ENCODE measurements at regions not wholly inside any gene's neighbourhood (a gene's known extent, or its start where the extent isn't known, plus 50 kb on each side); places are given as distances from the start of the nearest gene placed in this dataset.

DNA sequence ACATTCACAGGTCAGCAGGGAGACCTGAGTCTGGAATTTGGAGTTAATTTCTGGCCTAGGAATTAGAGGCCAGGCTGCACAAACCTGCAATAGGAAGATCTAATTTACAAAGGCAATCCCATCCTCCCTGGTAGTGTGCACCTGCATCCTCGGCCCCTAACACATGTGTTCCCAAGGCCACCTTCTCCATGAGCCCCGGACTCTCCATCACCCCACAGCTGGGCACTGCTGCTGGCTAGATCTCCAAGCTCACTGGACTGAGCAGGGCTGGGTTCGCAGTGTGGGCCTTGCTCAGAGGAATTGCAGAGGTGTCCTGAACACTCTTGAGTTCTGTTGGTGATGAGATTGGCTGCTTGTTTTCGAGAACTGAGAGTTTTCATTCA, 162.6 kb upstream of the TWIST2 start:
- no peak for DNase-seq (ENCODE audit: low read depth in 2 of 2)

DNA sequence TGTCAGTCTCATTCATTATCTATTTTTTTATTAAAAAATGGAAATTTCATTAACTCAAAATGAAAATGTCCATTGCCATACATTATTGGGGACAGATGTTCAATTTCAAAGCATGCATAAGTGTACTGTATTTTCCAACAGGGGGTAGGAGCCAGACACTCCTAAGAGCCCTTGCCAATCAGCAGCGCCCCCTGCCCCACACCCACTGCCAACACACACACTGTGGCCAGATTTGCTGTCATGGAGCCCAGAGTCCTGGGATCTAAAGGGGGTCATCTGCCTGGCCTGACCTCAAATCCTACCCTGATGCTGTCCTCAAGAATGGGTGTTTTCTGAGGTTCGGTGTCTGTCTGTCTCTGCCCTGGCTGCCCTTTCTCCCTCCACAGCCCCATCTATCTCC, 162.2 kb upstream of the TWIST2 start:
- DNase-seq (ENCODE audit: low read depth in 2 of 2): no peak

DNA sequence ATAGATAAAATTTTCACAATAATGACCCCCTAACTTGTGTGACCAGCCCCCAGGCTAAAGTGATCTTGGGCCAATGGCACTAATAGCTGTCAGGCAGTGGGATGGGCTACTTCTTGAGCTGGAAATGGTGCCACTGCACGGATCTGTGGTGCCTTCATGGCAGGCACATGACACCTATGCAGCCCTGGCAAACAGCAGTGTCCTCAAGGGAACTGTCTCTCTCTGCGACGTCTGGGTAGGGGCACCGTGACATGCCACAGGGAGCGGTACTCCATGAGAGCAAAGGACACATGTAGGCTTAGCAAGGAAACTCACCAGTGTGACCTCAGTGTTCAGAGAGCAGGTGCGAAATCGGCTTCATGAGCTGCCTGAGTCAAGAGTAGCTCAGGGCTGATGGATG, 161.7 kb upstream of the TWIST2 start:
- DNase-seq (ENCODE audit: low read depth in 2 of 2): no peak

DNA sequence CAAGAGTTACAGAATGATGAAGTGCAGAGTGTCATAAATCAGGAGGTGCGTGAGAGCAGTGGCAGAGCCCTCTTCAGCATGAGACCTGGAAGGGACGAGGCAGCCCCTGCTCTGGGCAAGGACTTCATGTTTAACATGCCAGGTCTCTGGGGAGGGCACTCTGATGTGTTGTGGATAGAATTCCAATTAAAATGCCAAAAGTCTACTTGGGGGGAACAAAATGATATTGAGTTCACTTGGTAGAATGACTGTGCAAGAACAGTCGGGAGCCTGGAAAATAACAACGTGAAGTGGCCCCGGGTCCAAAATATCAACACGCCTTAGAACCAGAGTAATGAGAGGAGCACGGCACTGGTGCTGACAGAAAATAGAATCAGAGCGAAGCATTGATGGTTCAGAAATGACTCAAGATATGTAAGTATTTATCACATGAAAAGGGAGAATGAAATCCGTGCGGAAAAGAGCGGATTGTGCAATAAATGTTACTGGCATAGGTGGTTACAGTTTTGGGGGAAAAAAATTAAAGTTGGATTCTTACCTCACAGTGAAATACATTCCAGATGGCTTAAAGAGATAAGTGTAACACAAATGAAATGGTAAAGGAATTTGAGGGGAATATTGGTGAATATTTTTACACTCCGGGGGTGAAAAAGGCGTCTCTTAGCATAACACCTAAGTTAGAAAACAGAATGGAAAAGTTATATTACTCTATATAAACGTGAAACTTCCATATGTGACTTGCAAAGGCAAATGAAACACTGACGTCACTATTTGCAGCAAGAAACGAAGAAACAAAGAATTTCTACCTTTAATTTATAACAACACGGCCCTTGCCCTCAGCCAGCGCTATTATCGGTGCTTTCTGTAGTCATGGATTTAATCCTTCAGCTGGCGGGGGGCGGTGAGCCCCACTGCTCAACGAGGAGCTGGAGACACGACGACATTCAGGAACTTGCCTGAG, 159.4 kb upstream of the TWIST2 start:
- no peak for DNase-seq (ENCODE audit: low read depth in 2 of 2)

DNA sequence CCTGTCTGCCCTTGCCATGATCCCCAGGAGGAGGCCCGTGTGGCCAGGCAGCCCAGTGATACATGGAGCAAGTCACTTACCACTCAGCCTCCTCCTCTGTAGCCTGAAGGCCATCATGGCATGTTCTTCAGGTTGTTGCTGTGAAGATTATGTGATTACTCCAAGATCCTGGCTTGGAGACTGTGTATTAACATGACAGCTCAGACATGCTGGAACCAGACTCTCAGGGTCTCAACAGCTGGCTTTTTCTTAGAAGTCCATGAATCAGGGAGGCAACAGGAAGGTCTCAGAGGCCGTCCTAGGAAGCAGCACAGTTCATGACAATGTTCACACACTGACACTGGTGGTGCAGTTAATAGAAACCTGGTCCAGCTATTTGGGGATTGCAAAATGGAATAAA, 158.6 kb upstream of the TWIST2 start:
- no peak for DNase-seq (ENCODE audit: low read depth in 2 of 2)

DNA sequence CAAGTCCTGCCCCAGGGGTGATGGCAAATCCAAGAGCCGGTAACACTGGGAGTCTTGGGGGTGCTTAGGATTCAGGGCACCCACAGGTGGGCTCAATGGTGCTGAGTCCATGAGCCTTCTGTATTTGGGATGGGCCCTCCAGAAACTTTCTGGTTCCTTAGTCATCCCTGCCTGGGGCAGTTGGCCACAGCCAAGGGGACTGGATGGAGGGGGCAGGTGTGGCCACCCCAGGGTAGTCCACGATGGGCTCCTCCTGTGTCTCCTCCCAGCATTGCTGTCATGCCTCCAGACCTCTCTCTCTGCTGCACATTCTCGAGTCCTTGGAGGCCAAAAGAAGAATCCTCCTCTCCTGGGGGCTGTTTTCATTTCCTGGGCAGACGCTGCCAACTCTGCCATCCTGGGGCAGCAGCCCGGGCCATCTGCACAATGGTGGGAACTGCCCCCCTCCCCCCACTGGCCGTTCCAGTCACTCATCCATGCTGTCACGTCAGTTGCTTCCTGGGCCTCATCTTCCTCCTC, 158.0 kb upstream of the TWIST2 start:
- DNase-seq (ENCODE audit: low read depth in 2 of 2): no peak

DNA sequence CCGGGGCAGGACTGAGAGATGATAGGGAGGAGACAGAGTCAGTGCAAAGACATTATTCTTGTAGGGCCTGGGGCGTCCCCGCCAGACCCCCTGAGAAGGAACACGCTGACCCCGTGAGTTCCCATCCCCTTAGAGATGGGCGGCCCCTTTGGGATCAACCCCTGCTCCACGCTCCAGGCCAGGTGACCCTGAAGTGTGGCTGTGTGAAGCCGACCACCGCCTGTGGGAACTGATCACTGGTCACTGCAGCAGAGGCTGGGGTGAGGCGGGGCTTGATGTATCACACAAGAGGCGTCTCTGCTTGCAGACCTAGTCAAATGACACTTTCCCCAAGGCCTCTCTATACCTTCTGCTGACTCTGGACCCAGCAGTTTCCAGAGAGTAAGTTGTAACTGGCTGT, 157.4 kb upstream of the TWIST2 start:
- DNase-seq (ENCODE audit: low read depth in 2 of 2): no peak

DNA sequence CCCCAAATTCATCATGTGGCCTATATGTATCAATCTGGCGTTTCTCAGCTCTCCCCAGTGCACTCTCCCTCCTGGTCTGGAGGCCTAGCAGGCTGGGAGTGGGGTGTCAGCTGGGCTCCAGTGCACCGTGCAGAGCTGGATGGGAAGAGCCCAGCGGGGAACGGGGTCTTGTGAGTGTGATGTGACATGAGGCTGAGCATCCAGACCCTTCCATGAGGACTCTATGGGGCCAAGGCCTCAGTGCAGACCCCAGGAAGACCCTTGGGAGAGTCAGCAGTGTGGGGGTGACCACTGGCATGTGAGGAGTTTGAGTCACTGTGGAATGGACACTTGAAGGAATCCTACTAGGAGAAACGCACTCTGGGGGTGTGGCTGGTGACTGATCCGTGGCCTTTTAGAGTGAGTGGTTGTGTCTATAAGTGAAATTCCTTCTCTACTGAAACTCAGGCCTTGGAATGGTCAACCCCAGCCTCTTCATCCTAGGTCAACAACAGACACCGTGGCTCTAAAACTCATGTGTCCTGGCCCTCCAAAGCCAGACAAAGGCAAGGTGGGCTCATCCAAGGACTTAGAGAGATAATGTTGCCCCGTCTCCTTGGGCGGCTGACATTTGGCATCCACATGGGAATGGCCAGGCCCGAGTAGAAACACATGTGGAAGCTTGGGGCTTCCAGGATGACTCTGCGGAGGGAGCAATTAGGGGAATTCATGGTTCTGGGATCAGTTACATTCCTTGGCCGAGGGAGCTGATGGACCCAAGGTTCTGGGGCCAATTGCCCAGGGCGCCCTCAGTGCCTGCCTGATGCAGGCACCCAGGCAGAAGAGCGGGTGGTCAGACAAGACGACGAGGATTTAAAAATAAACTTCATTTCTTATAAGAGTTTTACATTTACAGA, 156.0 kb upstream of the TWIST2 start:
- DNase-seq (ENCODE audit: low read depth in 2 of 2): no peak

DNA sequence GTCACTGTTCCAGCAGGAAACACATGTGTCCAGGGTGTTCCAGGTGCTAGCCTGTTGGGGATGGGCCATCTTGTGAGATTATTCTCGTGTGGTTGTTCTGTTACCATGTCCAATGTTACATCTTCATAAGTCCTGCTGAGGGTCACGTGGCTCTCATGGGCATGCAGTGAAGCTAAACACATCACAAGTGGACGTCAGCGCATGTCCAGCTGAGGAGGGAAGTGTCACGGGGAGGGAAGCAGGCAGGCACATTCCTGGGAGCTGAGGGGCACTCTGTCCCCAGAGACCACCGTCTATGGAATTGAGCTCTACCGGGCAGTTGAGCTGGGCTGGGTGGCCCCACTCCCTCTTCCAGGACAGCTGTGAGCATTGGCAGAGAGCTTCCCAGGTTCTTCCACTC, 155.3 kb upstream of the TWIST2 start:
- no peak for DNase-seq (ENCODE audit: low read depth in 2 of 2)

DNA sequence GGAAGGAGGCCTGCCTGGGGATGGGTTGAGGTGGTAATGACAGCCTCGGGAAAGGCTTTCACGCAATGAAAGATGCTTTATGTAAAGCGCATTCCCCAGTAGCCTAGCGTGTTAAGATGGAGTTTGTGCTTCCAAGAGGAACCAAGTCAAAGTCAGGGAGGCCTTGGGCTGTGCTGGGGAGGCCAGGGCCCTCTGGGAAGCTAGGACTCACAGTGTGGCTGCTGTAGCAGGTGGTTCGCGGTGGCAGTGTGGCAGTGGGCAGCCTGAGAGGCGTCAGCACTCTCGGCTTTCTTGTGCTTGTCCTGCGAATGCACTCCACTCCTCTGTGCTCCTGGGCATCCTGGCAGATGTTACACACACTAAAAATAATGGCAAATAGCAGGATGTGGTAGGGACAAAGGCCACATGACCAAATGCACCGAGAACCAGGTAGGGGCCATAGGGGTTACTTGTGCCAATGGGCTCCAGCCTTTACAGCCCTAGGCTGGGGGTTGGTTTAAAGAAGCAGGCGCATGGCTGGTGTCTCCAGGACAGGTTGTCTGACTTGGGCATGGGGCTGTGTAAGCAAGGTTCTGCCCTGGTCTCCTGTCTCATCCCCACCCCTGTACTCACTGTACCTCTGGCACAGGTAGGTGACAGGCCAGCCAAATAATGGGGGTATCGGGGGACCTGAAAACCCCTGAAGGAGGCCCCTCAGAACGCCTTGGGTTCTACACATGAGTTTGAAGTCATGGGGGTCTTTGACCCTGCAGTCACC, 154.4 kb upstream of the TWIST2 start:
- no peak for DNase-seq (ENCODE audit: low read depth in 2 of 2)

DNA sequence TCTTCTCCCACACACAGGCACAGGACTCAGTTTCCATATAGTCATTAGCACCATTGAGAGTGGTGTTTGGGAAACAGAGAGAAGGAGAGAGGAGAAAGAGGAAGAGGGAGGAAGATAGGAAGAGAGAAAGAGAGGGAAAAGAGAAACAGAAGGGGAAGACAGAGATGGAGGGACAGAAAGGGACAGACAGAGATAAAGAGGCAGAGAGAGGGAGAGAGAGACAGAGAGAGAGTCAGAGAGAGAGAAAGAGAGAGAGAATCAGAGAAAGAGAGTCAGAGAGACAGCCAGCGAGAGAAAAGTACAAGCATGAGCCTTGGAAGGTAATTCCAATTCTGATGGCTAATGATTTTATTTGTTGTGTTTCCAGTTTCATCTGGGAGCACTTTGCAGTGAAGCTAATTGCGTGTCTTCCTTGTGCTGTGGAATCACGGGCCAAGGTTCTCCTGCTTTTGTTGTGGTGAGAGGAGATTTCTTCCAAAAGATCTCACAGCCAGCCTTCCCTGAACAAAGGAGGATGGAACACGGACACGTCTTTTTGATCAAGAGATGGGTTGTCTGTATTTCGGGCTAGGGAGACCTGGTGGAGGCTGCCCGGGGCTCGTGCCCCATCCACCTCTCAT, 153.6 kb upstream of the TWIST2 start:
- DNase-seq (ENCODE audit: low read depth in 2 of 2): no peak

DNA sequence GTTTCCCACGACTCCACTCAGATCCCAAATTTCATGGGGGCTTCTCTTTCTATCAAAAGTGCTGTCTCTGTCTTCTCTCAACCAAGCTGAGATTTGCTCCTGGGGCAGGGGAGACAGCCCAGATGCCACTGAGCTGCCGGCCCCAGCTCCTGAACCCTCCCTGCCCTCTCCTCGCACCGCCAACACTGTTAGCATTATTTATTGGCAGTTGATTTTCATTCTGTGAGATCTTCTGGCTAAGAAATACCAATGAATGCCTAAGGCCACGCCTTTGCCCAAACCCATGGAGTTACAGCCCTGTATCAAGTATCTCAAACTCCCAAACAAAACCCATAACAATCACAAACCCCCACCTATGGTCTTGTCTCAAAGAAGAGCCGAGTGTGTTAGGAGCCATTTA, 153.0 kb upstream of the TWIST2 start:
- no peak for DNase-seq (ENCODE audit: low read depth in 2 of 2)

DNA sequence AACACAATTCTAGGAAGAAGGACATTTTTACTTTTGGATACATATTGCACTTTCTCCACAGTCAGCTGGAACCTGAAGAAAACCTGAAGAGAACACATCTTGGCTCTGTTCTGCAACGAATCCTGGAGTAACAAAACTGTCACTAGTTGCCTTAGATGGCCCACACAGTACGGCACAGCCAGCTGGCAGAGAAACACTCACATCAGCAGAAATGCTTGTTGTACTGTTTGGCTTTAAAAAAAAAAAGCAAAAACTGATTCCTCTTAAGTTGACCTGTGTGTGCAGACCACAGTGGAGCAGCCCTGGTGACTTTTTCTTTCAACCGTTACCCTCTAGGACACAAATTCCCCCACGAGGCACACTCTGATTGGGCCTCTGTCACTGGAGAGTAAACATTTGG, 152.3 kb upstream of the TWIST2 start:
- DNase-seq (ENCODE audit: low read depth in 2 of 2): peak in 1 of 2 donors; percentile 11

DNA sequence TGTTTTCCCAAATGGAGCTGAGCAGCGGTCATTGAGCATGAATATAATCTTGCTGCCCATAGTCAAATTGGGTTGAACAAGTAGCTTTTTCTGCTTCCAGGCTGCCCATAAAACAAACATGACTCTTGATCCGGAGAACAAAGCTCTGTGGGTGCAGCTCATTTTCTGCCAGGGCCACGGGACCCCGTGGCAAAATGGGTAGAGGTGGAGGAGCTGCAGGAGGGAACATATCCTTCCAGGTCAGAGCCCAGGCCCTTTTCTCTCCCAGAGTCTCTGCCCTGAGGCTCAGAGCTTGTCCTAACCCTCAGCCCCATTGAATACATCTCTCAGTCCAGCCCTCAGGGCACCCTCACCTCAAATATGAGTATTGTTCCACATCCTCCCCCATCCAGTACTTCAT, 151.6 kb upstream of the TWIST2 start:
- DNase-seq (ENCODE audit: low read depth in 2 of 2): no peak

DNA sequence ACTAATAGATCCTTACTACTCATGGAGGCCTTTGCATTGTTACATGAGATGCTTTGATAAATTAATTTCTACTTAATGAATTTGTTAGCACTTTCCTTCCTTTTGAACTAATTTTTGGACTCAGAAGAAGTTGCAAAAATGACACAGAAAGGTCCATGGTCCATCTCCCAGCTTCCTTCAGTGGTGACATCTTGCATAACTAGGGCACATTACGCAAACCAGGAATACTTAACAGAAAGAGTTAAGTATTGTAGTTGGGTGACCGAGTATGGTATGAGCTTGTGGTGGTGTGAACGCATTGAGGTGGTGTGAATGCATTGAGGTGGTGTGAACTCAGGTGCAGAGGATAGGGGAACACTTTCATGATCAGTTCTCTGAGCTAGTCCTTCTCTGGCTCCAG, 151.1 kb upstream of the TWIST2 start:
- no peak for DNase-seq (ENCODE audit: low read depth in 2 of 2)

DNA sequence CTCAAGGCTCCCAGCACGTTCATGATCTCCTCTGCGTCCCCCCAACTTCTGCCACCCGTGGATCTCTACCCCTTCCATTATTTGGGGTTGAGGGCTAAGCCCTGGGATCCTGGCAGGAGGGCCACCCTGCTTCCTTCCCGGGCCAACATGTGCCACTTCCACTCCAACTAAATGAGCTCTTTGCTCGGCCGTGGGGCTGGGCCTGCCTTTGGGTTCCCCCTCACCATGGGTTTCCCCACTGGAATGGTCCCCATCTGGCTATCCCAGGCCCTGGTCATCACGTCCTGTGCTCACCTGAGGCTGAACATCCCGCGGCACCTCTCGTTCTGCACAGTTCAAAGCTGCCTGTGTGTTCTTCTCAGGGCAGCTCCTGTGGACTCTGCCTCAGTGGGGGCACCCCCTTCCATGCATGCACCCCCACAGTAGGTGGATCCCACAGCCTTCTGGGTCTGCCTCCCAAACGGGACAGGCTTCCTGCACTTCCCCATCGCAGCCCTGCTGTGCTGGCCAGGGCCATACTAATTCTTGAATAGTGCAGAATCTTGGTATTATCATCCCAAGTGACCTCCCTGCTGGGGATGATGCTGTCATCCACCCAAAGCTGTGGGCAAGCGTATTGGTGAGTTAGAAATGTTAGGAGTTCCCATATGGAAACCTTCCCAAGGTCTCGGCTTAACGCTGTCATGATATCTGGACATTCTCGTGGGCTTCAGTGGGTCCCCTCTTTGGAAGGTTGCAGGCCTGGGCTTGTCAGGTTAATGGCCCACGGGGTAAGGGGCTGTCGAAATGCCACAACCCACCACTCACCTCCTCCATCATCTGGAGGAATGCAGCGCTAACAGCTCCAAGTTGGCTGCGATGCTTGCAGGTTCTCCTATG, 150.5 kb upstream of the TWIST2 start:
- no peak for DNase-seq (ENCODE audit: low read depth in 2 of 2)

DNA sequence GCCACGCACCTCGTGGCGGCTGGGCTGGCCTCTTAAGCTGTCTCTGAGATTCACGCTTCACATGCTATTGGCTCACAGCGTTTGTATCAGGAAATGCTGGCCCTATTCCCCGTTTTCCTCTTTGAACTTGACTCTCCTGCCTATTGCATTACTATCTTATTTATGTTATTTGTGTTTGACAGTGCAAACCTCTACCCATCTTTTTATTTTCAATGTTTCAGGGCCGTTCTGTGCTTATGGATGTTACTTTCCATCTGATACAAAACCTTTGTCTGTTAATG, 149.9 kb upstream of the TWIST2 start:
- DNase-seq (ENCODE audit: low read depth in 2 of 2): no peak

DNA sequence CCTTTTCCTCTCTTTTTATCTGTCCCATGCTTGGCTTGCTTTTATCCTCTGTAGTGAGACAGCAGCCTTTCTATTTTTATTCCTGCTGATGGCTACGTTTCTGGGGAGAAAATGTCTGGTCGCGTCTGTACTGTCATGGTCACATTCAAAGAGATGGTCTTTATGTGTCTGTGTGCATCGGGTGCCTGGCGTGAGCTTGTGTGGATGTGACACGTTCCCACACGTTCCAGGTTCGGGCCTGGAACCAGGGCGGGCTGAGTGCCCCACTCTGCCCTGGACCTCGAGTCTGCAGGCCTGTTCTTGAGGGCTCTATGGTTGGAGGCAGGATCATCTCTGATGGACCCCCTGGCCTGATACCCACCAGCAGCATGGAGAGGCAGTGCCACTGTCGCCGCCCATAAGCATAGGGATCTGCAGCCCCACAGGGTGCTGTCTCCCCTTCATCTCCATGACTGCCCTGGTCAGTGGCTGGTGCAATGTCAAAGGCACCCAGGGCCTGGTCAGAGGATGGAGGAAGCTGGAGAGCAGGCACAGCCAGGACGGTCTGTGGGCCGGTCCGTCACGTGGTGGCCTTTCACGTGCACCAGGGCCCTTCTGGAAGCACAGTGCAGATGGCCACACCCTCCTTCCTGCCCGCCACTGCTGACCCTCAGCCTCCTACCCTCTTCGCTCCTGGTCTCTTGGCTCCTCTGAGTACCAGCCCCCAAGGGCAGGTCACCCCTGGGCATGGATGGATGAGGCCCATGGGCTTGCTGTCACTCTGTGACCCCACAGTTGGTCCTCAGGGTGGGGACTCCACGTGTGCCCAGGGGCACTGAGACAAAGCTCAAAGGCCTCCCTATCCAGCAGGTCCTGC, 149.2 kb upstream of the TWIST2 start:
- no peak for DNase-seq (ENCODE audit: low read depth in 2 of 2)

DNA sequence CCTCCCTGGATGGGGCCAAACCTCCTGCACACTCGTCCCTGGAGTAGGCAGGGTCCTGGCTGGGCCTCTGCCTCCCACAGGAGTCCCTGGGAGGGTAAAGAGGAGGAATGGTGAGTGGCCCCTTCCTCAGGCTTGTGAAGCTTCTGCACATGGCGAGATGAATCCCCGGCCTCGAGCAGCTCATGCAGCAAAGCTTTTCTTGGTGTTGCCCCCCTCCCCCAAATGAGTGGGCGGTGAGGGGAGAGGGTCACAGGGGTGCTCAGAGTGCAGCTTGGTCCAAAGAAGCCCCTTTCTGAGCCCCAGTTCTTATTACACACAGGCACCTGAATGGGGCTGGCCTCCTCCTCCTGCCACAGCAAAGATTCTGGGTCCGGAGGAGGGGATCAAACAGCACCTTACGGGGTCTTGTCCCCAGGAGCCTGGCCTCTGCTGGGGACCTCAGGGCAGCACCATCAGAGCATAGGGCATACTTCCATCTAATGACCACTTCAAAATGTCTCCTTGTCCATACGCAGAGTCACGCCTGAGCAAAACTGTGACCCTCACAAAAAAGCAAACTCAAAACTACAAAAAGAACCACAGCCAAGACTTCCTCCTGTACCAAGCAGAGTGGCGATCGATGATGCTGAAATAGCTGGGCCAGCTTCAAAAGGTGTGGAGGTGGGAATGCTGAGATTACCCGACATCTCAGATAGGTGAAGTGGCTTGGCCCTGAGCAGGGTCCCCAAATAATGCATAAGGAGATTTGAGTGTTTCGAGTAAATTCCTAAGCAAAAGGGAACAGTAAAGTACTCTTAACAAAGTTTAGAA, 148.4 kb upstream of the TWIST2 start:
- no peak for DNase-seq (ENCODE audit: low read depth in 2 of 2)
